ENCODE measurements at regions not wholly inside any gene's neighbourhood (a gene's known extent, or its start where the extent isn't known, plus 50 kb on each side); places are given as distances from the start of the nearest gene placed in this dataset.

- TF ChIP-seq CTCF (IDR thresholded peaks at IDR 0.05; ENCODE audit: low read length) (no peak), EZH2 (optimal IDR thresholded peaks at IDR 0.05; ENCODE audit: low read depth, low read length) (no peak)
These were observed 177.6 kb downstream of the RNF144B start for GRCh38 chr6:18564775-18565174.

All from MM.1S (cell line).